Fibroblast of pulmonary artery (primary cell): ENCODE measurements at regions not wholly inside any gene's neighbourhood (a gene's known extent, or its start where the extent isn't known, plus 50 kb on each side); places are given as distances from the start of the nearest gene placed in this dataset.
A peak's percentile ranks its signal among the peaks of the same experiment; 100 is the strongest.

ENCODE experiments used
- DNase-seq: peaks from one replicate; pipeline ENCODE4 v3.0.0-alpha.2; 2010; ENCODE audit warnings: low read depth
- H3K4me3 ChIP-seq: replicated peaks from 2 replicates; pipeline ENCODE4 v1.5.1; 2011; ENCODE audit warnings: low read depth, mild to moderate bottlenecking, control low read depth, low read length, moderate library complexity
- TF ChIP-seq, protein P1 (sequence below): IDR thresholded peaks from 2 replicates; pipeline ENCODE4 v1.5.1; 2011; ENCODE audit warnings: mild to moderate bottlenecking, control low read depth, low read length, inconsistent platforms; ENCODE audit errors: missing control alignments

DNA sequence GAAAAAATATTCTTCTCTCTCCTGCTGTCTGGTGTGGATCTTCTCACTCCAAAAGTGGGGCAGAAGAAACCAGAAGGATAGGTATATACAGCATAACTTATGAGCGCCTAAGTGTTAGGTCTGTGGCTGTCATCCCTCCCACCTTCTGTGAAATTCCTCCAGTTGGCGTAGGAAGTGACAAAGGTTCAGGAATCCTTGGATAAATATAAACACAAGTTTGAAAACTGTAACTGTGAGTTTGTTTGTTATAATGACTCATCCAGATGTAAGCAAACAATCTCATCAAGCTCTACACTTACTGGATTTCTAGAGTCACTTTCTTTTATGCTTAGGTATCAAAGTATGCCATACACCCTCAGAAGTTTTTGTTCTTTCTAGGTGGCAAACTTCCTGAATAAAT, 405.2 kb downstream of the FAT4 start:
- TF ChIP-seq, protein P1, sequence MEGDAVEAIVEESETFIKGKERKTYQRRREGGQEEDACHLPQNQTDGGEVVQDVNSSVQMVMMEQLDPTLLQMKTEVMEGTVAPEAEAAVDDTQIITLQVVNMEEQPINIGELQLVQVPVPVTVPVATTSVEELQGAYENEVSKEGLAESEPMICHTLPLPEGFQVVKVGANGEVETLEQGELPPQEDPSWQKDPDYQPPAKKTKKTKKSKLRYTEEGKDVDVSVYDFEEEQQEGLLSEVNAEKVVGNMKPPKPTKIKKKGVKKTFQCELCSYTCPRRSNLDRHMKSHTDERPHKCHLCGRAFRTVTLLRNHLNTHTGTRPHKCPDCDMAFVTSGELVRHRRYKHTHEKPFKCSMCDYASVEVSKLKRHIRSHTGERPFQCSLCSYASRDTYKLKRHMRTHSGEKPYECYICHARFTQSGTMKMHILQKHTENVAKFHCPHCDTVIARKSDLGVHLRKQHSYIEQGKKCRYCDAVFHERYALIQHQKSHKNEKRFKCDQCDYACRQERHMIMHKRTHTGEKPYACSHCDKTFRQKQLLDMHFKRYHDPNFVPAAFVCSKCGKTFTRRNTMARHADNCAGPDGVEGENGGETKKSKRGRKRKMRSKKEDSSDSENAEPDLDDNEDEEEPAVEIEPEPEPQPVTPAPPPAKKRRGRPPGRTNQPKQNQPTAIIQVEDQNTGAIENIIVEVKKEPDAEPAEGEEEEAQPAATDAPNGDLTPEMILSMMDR, result no peak
- no peak overlapping the region for H3K4me3 ChIP-seq
- DNase-seq, result peak; percentile 37

DNA sequence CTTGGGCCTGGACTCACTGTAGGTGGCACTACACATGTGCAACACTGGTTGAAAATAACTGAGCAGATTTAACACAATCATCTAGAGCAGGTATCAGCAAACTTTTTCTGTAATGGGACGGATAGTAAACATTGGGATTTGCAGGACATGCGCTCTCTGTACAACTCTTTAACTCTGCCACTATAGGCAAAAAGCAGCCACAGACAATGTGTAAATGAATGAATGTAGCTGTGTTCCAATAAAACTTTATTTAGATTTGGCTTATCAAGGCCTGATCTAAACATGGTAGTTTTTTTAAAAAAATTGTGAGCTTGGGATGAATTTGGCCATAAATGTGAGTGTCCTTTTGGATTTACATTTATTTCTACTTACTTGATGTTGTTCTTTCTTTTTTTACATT, 407.3 kb downstream of the FAT4 start:
- no peak for DNase-seq
- TF ChIP-seq, protein P1, result no peak
- H3K4me3 ChIP-seq, result no peak overlapping the region

DNA sequence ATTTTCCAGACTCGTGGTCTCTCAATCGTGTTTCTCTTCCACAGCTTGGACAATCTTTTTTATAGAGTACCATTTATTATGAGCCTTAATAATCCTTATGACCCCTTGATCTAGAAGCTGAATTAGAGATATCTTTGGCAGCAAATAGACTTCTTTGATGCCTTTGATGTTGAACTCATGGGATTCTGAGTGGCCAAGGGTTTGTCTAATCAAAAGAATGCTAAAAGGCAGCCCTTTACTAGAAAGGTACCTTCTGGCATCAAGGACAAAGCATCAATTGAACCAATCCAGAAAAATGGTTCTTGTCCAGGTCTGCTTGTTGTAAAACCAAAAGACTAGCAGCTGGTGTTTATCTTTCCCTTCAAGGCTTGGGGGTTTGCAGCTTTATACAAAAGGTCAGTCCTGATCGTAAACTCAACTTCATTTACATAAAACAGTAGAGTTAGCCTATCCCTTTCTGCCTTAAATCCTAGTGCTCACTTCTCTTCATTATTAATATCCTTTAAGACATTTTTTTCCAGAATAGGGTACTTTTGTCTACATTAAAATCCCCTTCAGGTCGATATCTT, 411.3 kb downstream of the FAT4 start:
- TF ChIP-seq, protein P1, result no peak
- no peak for DNase-seq
- no peak overlapping the region for H3K4me3 ChIP-seq

DNA sequence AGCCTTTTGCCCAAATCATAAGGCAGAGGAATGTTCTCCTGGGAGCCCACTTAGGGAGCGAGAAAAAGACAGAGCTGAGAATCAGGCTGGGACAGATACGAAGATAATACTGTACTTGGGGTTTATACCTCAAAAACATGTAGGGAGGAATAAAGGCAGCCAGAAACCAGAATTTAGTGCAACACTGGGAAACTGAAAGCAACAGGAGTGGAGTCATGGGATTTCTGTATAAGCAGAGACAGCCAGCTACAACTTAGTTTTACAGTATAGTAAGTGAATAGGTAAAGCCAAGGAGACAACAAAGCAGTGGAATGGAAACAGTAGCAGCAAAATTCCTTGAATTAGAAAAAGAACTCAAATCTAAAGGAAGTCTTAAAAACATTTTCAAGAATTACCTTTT, 413.2 kb downstream of the FAT4 start:
- no peak overlapping the region for H3K4me3 ChIP-seq
- no peak for DNase-seq
- TF ChIP-seq, protein P1, result no peak

DNA sequence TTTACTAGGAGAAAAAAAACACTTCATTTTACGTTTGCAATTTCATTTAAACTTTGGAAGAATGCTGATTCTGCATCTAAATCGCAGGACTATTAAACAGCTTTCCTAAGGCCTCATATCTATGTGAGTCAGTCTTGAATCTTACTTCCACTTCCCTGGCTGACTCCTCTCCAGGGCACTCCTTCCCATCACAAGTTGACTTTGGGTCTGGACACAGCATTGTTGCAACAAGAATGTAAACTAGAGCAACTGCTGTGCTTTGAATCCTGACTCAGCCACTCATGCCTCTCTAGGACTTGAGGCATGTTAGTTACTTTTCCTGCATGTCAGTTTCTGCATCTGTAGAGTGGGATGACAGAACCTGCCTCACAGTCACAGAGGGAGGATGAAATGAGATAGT, 413.8 kb downstream of the FAT4 start:
- H3K4me3 ChIP-seq, result no peak overlapping the region
- peak; percentile 95 for DNase-seq
- TF ChIP-seq, protein P1, result no peak

DNA sequence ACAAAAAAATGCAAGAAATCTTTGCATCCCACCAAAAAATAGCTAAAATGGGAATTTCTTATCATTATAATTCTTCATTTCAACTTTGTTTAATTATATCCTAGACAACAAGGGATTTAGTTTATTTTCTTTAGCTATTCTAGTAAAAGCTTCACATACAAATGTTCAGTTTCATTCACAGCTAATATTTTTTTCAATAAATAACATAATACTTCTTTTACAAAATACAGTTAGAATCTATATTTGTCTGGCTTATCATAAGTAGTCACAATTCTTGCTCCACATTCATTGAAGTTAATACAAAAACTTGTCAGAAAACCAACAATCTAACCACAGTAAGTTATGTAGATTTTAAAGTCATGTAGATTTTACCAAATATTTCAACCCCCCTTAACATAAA, 414.4 kb downstream of the FAT4 start:
- no peak for DNase-seq
- TF ChIP-seq, protein P1, result no peak
- no peak overlapping the region for H3K4me3 ChIP-seq

DNA sequence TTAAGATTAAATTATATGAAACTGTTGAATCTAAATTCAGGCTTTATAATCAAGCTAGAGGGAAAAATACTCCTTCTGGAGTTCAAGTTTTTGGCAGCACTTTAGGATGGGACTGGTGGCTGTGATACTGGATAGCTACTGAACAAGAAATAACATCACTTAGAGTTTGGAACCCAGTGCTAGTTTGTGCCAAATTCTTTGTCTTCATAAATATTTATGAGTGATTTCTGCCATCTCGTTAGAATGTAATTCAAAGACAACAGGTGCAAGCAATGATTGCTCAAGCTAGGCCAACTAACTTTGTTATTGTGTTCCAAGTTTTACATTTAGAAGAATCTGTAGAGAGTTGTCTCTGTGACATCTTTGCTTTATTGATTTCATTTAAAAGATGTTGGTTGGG, 417.9 kb downstream of the FAT4 start:
- no peak overlapping the region for H3K4me3 ChIP-seq
- DNase-seq, result no peak
- TF ChIP-seq, protein P1, result no peak
